Activated T-helper 1 cell treated with Interleukin-2 at 50 U/mL for 16 hours (primary cell): ENCODE measurements at regions not wholly inside any gene's neighbourhood (a gene's known extent, or its start where the extent isn't known, plus 50 kb on each side); places are given as distances from the start of the nearest gene placed in this dataset.

Experiments used
- DNase-seq: peaks from one replicate; pipeline ENCODE4 v3.0.0-alpha.2; 2020; ENCODE audit warnings: low read depth

- DNase-seq, result no peak
Observed at GRCh38 chr2:217064234-217065011, 204.6 kb upstream of the TNP1 start.

GRCh38 chr2:217063238-217063755 is 203.4 kb upstream of the TNP1 start:
- no peak for DNase-seq

- no peak for DNase-seq
Observed at GRCh38 chr2:217062768-217063167, 202.9 kb upstream of the TNP1 start.

GRCh38 chr2:217061916-217062505 is 202.1 kb upstream of the TNP1 start:
- no peak for DNase-seq

GRCh38 chr2:217060951-217061547 is 201.2 kb upstream of the TNP1 start:
- DNase-seq, result no peak

- DNase-seq, result no peak
Observed at GRCh38 chr2:217060516-217060915, 200.7 kb upstream of the TNP1 start.

- no peak for DNase-seq
Observed at GRCh38 chr2:217058791-217059755, 199.2 kb upstream of the TNP1 start.

GRCh38 chr2:217057773-217058172 is 197.9 kb upstream of the TNP1 start:
- no peak for DNase-seq

GRCh38 chr2:217055624-217056023 is 195.8 kb upstream of the TNP1 start:
- no peak for DNase-seq

GRCh38 chr2:217054791-217055190 is 194.9 kb upstream of the TNP1 start:
- no peak for DNase-seq

GRCh38 chr2:217052856-217053577 is 193.2 kb upstream of the TNP1 start:
- DNase-seq, result no peak

- DNase-seq, result no peak
Observed at GRCh38 chr2:217051416-217051815, 191.6 kb upstream of the TNP1 start.

- DNase-seq, result no peak
Observed at GRCh38 chr2:217049956-217050355, 190.1 kb upstream of the TNP1 start.

- no peak for DNase-seq
Observed at GRCh38 chr2:217049422-217049821, 189.6 kb upstream of the TNP1 start.

- no peak for DNase-seq
Observed at GRCh38 chr2:217048730-217049129, 188.9 kb upstream of the TNP1 start.

- DNase-seq, result no peak
Observed at GRCh38 chr2:217047631-217048030, 187.8 kb upstream of the TNP1 start.

- DNase-seq, result no peak
Observed at GRCh38 chr2:217047209-217047608, 187.3 kb upstream of the TNP1 start.

GRCh38 chr2:217045700-217046475 is 186.0 kb upstream of the TNP1 start:
- no peak for DNase-seq

- no peak for DNase-seq
Observed at GRCh38 chr2:217040099-217040498, 180.2 kb upstream of the TNP1 start.

- DNase-seq, result no peak
Observed at GRCh38 chr2:217038001-217038400, 178.1 kb upstream of the TNP1 start.

- no peak for DNase-seq
Observed at GRCh38 chr2:217037353-217037752, 177.5 kb upstream of the TNP1 start.
